ENCODE measurements at regions not wholly inside any gene's neighbourhood (a gene's known extent, or its start where the extent isn't known, plus 50 kb on each side); places are given as distances from the start of the nearest gene placed in this dataset.

- Histone ChIP-seq H3K4me1 (peaks cover 0 to 4% (median 0%) of the 10 kb centered on the region in 3 donors), H3K9me3 (no peaks in the 10 kb centered on the region), H3K27me3 (no peaks in the 10 kb centered on the region), H3K36me3 (no peaks in the 10 kb centered on the region), H3K27ac (no peak overlapping the region), H3K4me3 (no peak overlapping the region)
- TF ChIP-seq POLR2AphosphoS5 (IDR thresholded peaks at IDR 0.05): no peak
- TF ChIP-seq, protein P1, sequence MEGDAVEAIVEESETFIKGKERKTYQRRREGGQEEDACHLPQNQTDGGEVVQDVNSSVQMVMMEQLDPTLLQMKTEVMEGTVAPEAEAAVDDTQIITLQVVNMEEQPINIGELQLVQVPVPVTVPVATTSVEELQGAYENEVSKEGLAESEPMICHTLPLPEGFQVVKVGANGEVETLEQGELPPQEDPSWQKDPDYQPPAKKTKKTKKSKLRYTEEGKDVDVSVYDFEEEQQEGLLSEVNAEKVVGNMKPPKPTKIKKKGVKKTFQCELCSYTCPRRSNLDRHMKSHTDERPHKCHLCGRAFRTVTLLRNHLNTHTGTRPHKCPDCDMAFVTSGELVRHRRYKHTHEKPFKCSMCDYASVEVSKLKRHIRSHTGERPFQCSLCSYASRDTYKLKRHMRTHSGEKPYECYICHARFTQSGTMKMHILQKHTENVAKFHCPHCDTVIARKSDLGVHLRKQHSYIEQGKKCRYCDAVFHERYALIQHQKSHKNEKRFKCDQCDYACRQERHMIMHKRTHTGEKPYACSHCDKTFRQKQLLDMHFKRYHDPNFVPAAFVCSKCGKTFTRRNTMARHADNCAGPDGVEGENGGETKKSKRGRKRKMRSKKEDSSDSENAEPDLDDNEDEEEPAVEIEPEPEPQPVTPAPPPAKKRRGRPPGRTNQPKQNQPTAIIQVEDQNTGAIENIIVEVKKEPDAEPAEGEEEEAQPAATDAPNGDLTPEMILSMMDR (IDR thresholded peaks at IDR 0.05): no peak
- TF ChIP-seq EP300 (IDR thresholded peaks at IDR 0.05): no peak
- no peak for TF ChIP-seq POLR2A (IDR thresholded peaks at IDR 0.05)
- 75 to 100% methylated on average over 2 of the region's 2 CpGs for WGBS, 2 donors (ENCODE audit: low coverage in 1 of 2)
- no peak for ATAC-seq
Observed at GRCh38 chr2:145569108-145569507, 1049.2 kb upstream of the ZEB2 start.

GRCh38 chr2:145563741-145564615, 1044.1 kb upstream of the ZEB2 start:
- ATAC-seq: no peak
- Histone ChIP-seq H3K36me3 (no peaks in the 10 kb centered on the region), H3K4me1 (peaks cover 0 to 7% (median 0%) of the 10 kb centered on the region in 3 donors), H3K4me3 (no peak overlapping the region), H3K27ac (peak overlapping the region in 1 of 4 donors; percentile 17), H3K9me3 (no peaks in the 10 kb centered on the region), H3K27me3 (no peaks in the 10 kb centered on the region)
- TF ChIP-seq EP300 (IDR thresholded peaks at IDR 0.05): no peak
- no peak for TF ChIP-seq POLR2AphosphoS5 (IDR thresholded peaks at IDR 0.05)
- TF ChIP-seq POLR2A (IDR thresholded peaks at IDR 0.05): no peak
- TF ChIP-seq, protein P1 (IDR thresholded peaks at IDR 0.05): no peak
- WGBS, 2 donors (ENCODE audit: low coverage in 1 of 2): 37 to 45% methylated on average over 7 of the region's 7 CpGs

GRCh38 chr2:145561152-145561551, 1041.2 kb upstream of the ZEB2 start:
- peaks cover 0 to 7% (median 0%) of the 10 kb centered on the region in 3 donors for H3K4me1 ChIP-seq
- no peak for ATAC-seq
- WGBS, 2 donors (ENCODE audit: low coverage in 1 of 2): 95 to 100% methylated on average over 2 to 3 of the region's 3 CpGs
- no peaks in the 10 kb centered on the region for H3K27me3 ChIP-seq
- no peak overlapping the region for H3K4me3 ChIP-seq
- H3K9me3 ChIP-seq: no peaks in the 10 kb centered on the region
- TF ChIP-seq POLR2AphosphoS5 (IDR thresholded peaks at IDR 0.05): no peak
- TF ChIP-seq, protein P1 (IDR thresholded peaks at IDR 0.05): no peak
- TF ChIP-seq EP300 (IDR thresholded peaks at IDR 0.05): no peak
- no peak for TF ChIP-seq POLR2A (IDR thresholded peaks at IDR 0.05)
- H3K27ac ChIP-seq: no peak overlapping the region
- H3K36me3 ChIP-seq: no peaks in the 10 kb centered on the region

DNA sequence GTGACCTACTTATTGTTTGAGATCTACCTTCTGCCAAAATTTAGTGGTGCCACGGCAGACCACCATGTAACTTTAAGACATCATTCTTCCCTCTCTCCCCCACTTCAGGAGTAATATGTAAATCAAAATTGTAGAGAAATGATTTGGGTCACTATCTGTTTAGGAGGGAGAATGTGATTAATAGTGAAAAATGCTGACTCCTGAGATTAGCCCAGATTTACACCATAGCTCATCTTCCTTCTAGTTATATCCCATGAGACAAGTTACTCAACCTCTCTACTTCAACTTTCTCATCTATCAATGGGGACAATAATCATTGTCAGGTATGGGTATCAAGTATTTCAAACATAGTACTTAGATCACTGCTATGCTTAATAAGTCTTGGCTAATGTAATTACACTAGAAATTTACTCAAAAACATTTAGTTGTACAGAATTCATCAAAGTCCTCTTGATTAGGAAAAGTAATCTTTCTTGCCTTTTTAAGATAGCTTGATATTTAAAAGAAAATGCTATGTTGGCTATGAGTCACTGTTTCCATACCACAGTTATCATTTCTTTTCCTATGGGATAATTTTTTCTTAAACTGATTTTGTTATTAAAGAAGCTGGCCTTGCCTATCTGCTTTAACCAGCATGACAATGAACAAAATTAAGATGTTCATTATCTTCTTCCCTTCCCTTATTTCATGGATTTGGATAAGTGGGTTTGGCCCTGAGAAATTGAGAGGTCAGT, 1038.9 kb upstream of the ZEB2 start:
- 86 to 100% methylated on average over 1 of the region's 1 CpG for WGBS, 2 donors (ENCODE audit: low coverage in 1 of 2)
- TF ChIP-seq, protein P1 (IDR thresholded peaks at IDR 0.05): no peak
- no peak for TF ChIP-seq POLR2AphosphoS5 (IDR thresholded peaks at IDR 0.05)
- no peak for TF ChIP-seq EP300 (IDR thresholded peaks at IDR 0.05)
- TF ChIP-seq POLR2A (IDR thresholded peaks at IDR 0.05): no peak

More for the DNA sequence above, 1038.9 kb upstream of the ZEB2 start:
- H3K36me3 ChIP-seq: no peaks in the 10 kb centered on the region
- no peak overlapping the region for H3K4me3 ChIP-seq
- ATAC-seq: no peak
- H3K27me3 ChIP-seq: no peaks in the 10 kb centered on the region
- no peaks in the 10 kb centered on the region for H3K9me3 ChIP-seq
- no peak overlapping the region for H3K27ac ChIP-seq
- peaks cover 0 to under 1% (median 0%) of the 10 kb centered on the region in 3 donors for H3K4me1 ChIP-seq
